WTC11 (cell line): ENCODE measurements at regions not wholly inside any gene's neighbourhood (a gene's known extent, or its start where the extent isn't known, plus 50 kb on each side); places are given as distances from the start of the nearest gene placed in this dataset.

Source experiments
- ATAC-seq: fragments of 200-7000 bp; cut with Tn5 transposase; 2 replicates; pipeline ENCODE4 v1.10.0; 2021; ENCODE audit warnings: mild to moderate bottlenecking, moderate library complexity
- CTCF ChIA-PET: fragments of 300-600 bp; sonication (Branson Sonifier 250); formaldehyde crosslinking; loops from one replicate; lab custom pipeline; 2021; ENCODE audit warnings: antibody characterized with exemption; lab: Charles Lee
- POLR2A ChIA-PET: fragments of 350-600 bp; sonication (Branson Sonifier 250); formaldehyde crosslinking; loops from one replicate; lab custom pipeline; 2021; ENCODE audit warnings: antibody characterized with exemption; lab: Charles Lee
- DNase-seq: peaks from one replicate; pipeline ENCODE4 v3.0.0; 2021; ENCODE audit warnings: low spot score
- H3K27ac Mint-ChIP-seq: 2 replicates; pipeline ENCODE4 v1.8.0; 2021; ENCODE audit warnings: mixed read lengths
- H3K27me3 Mint-ChIP-seq: 2 replicates; pipeline ENCODE4 v1.8.0; 2021; ENCODE audit warnings: low read depth, mild to moderate bottlenecking, moderate library complexity, mixed read lengths
- H3K36me3 Mint-ChIP-seq: 2 replicates; pipeline ENCODE4 v1.8.0; 2021; ENCODE audit warnings: mixed read lengths
- H3K4me1 Mint-ChIP-seq: 2 replicates; pipeline ENCODE4 v1.8.0; 2022; ENCODE audit warnings: mixed read lengths
- H3K4me3 Mint-ChIP-seq: 2 replicates; pipeline ENCODE4 v1.8.0; 2021; ENCODE audit warnings: mild to moderate bottlenecking, moderate library complexity, mixed read lengths
- H3K9me3 Mint-ChIP-seq: 2 replicates; pipeline ENCODE4 v1.8.0; 2021; ENCODE audit warnings: mixed read lengths
- CDX4 ChIP-seq: fragments of 250-450 bp; sonication (Bioruptor Pico); IDR thresholded peaks from 2 replicates; pipeline ENCODE4 v1.9.0; 2021; ENCODE audit warnings: moderate library complexity, mild to moderate bottlenecking, inconsistent platforms, borderline replicate concordance
- CTCF ChIP-seq: fragments of 200-600 bp; IDR thresholded peaks from 2 replicates; pipeline ENCODE4 v1.8.0; 2022; ENCODE audit warnings: antibody characterized with exemption
- ELF4 ChIP-seq: sonication (generic); formaldehyde crosslinking; IDR thresholded peaks from 2 replicates; pipeline ENCODE4 v1.8.1; 2022; ENCODE audit warnings: low read depth, mild to moderate bottlenecking, moderate library complexity, missing genetic modification reagents
- EMX1 ChIP-seq: fragments of 250-450 bp; sonication (Bioruptor Pico); IDR thresholded peaks from 2 replicates; pipeline ENCODE4 v1.8.0; 2021; ENCODE audit warnings: mild to moderate bottlenecking
- ETV6 ChIP-seq: sonication (generic); formaldehyde crosslinking; IDR thresholded peaks from 2 replicates; pipeline ENCODE4 v1.8.1; 2022; ENCODE audit warnings: mild to moderate bottlenecking, missing genetic modification reagents
- FOXK1 ChIP-seq: sonication (generic); formaldehyde crosslinking; IDR thresholded peaks from 2 replicates; pipeline ENCODE4 v1.8.0; 2022; ENCODE audit warnings: mild to moderate bottlenecking, moderate library complexity, missing genetic modification reagents
- GABPB1 ChIP-seq: sonication (generic); formaldehyde crosslinking; IDR thresholded peaks from 2 replicates; pipeline ENCODE4 v1.8.1; 2023; ENCODE audit warnings: mild to moderate bottlenecking, missing genetic modification reagents
- HMGXB4 ChIP-seq: sonication (generic); formaldehyde crosslinking; IDR thresholded peaks from 2 replicates; pipeline ENCODE4 v1.8.1; 2023; ENCODE audit warnings: mild to moderate bottlenecking, moderate library complexity, missing genetic modification reagents
- NFE2L1 ChIP-seq: sonication (generic); formaldehyde crosslinking; IDR thresholded peaks from 2 replicates; pipeline ENCODE4 v1.8.1; 2023; ENCODE audit warnings: missing genetic modification reagents
- NR1H2 ChIP-seq: sonication (generic); formaldehyde crosslinking; IDR thresholded peaks from 2 replicates; pipeline ENCODE4 v1.9.0; 2021; ENCODE audit warnings: mild to moderate bottlenecking, moderate library complexity, missing genetic modification reagents
- PRDM15 ChIP-seq: sonication (generic); formaldehyde crosslinking; IDR thresholded peaks from 2 replicates; pipeline ENCODE4 v1.8.0; 2022; ENCODE audit warnings: missing genetic modification reagents
- PRRX2 ChIP-seq: fragments of 250-450 bp; sonication (Bioruptor Pico); IDR thresholded peaks from 2 replicates; pipeline ENCODE4 v1.8.0; 2021; ENCODE audit warnings: mild to moderate bottlenecking
- RELA ChIP-seq: sonication (generic); formaldehyde crosslinking; IDR thresholded peaks from 2 replicates; pipeline ENCODE4 v1.8.1; 2022; ENCODE audit warnings: missing genetic modification reagents, mild to moderate bottlenecking, borderline replicate concordance
- SOX15 ChIP-seq: fragments of 250-450 bp; sonication (Bioruptor Pico); IDR thresholded peaks from 2 replicates; pipeline ENCODE4 v1.9.0; 2021; ENCODE audit warnings: mild to moderate bottlenecking
- ZNF219 ChIP-seq: sonication (generic); formaldehyde crosslinking; IDR thresholded peaks from 2 replicates; pipeline ENCODE4 v1.8.0; 2023; ENCODE audit warnings: missing genetic modification reagents, mild to moderate bottlenecking, borderline replicate concordance
- ZNF317 ChIP-seq: sonication (generic); formaldehyde crosslinking; IDR thresholded peaks from 2 replicates; pipeline ENCODE4 v1.8.1; 2023; ENCODE audit warnings: low read depth, mild to moderate bottlenecking, moderate library complexity, missing genetic modification reagents, borderline replicate concordance
- ZNF423 ChIP-seq: fragments of 250-450 bp; sonication (Bioruptor Pico); IDR thresholded peaks from 2 replicates; pipeline ENCODE4 v2.1.2; 2022; ENCODE audit warnings: mild to moderate bottlenecking, moderate library complexity
- ZNF425 ChIP-seq: fragments of 250-450 bp; sonication (Bioruptor Pico); conservative IDR thresholded peaks from 2 replicates; pipeline ENCODE4 v1.9.0; 2021; ENCODE audit warnings: mild to moderate bottlenecking
- ZNF532 ChIP-seq: fragments of 250-450 bp; sonication (Bioruptor Pico); IDR thresholded peaks from 2 replicates; pipeline ENCODE4 v1.9.0; 2021; ENCODE audit warnings: mild to moderate bottlenecking, borderline replicate concordance

GRCh38 chr12:98439981-98440581 is 75.3 kb upstream of the TMPO start (continued):
- TF ChIP-seq HMGXB4 (CRISPR knock-in tag) (no peak), RELA (CRISPR knock-in tag) (no peak), SOX15 (CRISPR knock-in tag) (no peak), PRDM15 (CRISPR knock-in tag) (no peak), ELF4 (CRISPR knock-in tag) (no peak), ZNF425 (CRISPR knock-in tag) (no peak), ETV6 (CRISPR knock-in tag) (no peak), ZNF532 (CRISPR knock-in tag) (no peak), ZNF317 (CRISPR knock-in tag) (no peak), FOXK1 (CRISPR knock-in tag) (no peak), NR1H2 (CRISPR knock-in tag) (no peak)

- CTCF ChIA-PET, result interaction anchor here (1.0 to 1.4 kb wide), 2 partner anchors 20 to 29 kb away, joined by 3 to 4 read pairs; no protein-coding TSS in a partner anchor
Observed at GRCh38 chr12:98446060-98446459, 69.3 kb upstream of the TMPO start.

More at GRCh38 chr12:98446060-98446459, 69.3 kb upstream of the TMPO start:
- Mint-ChIP-seq H3K4me3 (no peak overlapping the region), H3K27ac (no peak overlapping the region), H3K9me3 (no peaks in the 10 kb centered on the region), H3K36me3 (no peaks in the 10 kb centered on the region), H3K4me1 (peaks cover 10% of the 10 kb centered on the region), H3K27me3 (peaks cover 3% of the 10 kb centered on the region; the same call in 1 of the 2 replicates)
- no peak for ATAC-seq
- TF ChIP-seq ZNF425 (CRISPR knock-in tag) (no peak), ZNF423 (CRISPR knock-in tag) (no peak), PRRX2 (no peak), GABPB1 (CRISPR knock-in tag) (no peak), CDX4 (no peak), EMX1 (CRISPR knock-in tag) (no peak), ZNF219 (no peak), CTCF (no peak), NFE2L1 (CRISPR knock-in tag) (no peak)
- DNase-seq, result no peak
- POLR2A ChIA-PET, result interaction anchor here (0.6 kb wide), 1 partner anchor 22 kb away, joined by 6 read pairs; no protein-coding TSS in a partner anchor
